NK-92 treated with Interleukin-12 subunit alpha and Interleukin-12 subunit beta, amount 100 ng/mL, for 24 hours (cell line): ENCODE measurements at regions not wholly inside any gene's neighbourhood (a gene's known extent, or its start where the extent isn't known, plus 50 kb on each side); places are given as distances from the start of the nearest gene placed in this dataset.
"Not testable (repeated sequence)": the region's sequence is repeated elsewhere in the genome, so short reads cannot be mapped to it uniquely, and the experiment has no call there.

Experiments
- DNase-seq: peaks from one replicate; lab custom pipeline; 2025; lab: John Stamatoyannopoulos, UW

DNA sequence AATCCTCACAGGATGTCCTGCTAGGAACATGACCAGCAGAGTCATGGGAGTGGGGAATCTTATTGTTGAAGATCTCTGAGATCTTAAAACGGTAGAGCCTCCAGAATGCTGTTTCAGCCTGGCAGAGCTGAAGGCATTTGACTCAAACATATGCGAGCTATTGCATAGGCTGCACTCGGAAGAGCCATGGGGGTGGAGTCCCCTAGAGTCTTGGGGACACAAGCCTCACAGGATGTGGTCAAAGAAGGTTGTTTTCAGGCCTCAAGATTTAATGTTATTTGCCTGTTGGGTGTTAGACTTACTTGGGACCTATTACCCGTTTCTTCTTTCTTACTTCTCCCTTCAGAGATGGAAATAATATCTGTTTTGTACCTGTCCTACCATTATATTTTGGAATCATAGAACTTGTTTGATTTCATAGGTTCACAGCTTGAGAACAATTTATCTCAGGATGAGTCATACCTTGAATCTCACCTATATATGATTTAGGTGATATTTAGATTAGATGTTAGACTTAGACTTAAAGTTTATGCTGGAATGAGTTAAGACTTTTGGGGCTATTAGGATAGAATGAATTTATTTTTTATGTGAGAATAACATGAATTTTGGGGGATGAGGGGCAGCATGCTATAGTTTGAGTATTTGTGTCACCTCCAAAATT lies 172.2 kb upstream of the ATP2B1 start:
- peak; percentile 14 for DNase-seq

GRCh38 chr12:89879766-89880165 lies 171.1 kb upstream of the ATP2B1 start:
- no peak for DNase-seq

DNA sequence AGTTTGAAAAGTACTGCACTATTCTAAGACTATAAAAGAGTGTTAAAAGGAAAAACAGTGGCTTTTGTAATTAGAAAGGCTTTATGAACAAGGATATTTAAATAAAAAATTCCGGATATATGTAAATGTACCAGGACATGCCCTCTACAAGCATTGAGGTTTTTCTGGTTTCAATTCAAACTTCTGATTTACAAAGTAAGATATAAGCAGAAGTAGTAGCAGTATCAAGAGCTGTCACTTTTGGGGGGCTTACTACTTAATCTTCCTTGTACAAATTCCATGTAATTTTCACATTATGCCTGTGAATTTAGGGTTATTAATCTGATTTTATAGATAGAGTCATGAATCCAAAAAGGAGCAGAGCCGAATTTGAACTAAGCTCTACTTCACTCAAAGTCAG lies 170.3 kb upstream of the ATP2B1 start:
- DNase-seq, result no peak

DNA sequence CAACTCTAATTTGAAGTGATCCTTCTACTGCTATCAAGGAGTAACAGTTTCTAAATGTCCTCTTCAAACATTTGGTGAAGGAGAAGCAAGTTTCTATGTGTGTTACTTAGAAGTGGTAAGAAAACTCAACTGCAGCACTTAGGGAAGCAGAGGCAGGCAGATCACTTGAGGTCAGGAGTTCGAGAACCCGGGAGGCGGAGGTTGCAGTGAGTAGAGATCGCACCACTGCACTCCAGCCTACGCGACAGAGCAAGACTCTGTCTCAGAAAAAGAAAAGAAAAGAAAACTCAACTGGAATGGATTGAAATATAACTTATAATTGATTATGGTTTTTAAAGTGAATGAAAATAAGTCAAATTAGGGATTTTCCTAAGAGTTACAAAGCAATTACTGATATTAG lies 169.7 kb upstream of the ATP2B1 start:
- no peak for DNase-seq

- no peak for DNase-seq
Observed at GRCh38 chr12:89877671-89878070, 169.0 kb upstream of the ATP2B1 start.

DNA sequence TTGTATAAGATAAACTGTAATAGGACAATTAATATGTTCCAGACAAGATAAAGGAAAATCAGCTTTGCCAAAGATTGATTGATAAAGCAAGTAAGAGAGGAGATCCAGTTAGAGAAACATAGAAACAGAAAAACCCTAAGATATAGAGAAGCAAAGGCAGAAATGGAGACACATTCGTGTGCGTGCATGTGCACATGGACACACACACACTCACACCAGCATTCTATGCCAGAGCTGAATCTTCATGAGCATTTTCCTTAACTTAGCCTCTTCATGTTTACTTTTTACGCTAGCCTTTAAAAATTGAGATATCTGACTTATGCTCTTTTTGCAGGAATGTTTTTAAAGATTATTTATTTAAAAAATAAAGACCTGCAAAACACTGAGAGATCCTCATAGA lies 168.5 kb upstream of the ATP2B1 start:
- no peak for DNase-seq

DNA sequence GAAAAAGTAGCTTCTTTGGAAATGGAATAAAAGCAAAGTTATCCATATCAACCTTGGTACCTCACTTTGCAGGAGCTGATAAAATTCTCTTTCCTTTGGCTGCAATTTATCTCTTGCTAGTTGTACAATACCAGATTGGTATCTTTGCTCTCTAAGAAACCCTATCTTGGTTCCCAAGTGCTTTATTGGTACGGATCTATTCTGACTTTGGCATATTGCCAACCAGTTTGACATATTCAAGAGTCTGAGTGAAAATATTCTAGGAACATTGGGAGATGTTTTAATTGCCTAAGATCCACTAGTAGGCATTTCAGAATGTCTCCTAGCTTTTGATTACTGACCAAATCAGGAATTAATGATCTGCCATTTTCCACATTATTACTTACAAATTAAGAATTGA lies 167.2 kb upstream of the ATP2B1 start:
- no peak for DNase-seq

DNA sequence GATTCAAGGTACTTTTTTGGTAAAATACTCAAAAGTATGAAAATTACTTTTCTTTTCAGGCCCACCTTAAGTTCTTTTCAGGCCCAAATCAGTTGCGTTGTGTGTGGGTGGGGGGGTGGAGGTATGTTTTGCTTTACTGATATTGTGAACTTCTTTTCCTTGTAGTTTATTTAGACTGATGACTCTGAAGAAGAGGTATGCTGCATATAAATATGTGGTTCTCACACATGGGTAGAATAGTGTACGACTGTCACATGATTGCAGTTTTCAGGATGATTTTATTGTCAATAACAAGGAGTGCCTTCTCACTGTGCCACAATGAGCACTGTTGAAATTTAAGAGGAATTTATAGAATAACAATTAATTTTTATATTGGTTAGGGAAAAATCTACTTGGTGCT lies 166.6 kb upstream of the ATP2B1 start:
- no peak for DNase-seq

GRCh38 chr12:89874146-89874545 lies 165.5 kb upstream of the ATP2B1 start:
- no peak for DNase-seq

DNA sequence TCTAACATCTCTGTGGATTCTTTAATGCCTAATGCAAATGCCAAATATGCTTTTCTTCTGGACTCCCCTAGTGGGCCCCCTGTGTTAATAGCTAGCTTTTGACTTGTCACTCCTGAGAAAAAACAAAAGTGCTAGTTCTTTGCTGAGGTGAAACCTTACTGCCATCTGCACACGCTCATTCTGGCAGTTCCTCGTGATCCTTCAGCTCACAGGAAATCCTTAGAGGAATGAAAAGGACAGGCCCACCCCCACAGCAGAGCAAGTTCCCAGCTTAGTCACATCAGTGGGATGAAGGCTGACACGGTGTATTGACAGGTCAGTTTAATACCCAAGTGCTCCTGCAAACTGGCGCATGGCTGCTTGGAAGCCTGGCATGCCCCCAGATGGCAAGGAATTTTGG lies 165.1 kb upstream of the ATP2B1 start:
- no peak for DNase-seq

- no peak for DNase-seq
Observed at GRCh38 chr12:89872922-89873630, 164.4 kb upstream of the ATP2B1 start.

DNA sequence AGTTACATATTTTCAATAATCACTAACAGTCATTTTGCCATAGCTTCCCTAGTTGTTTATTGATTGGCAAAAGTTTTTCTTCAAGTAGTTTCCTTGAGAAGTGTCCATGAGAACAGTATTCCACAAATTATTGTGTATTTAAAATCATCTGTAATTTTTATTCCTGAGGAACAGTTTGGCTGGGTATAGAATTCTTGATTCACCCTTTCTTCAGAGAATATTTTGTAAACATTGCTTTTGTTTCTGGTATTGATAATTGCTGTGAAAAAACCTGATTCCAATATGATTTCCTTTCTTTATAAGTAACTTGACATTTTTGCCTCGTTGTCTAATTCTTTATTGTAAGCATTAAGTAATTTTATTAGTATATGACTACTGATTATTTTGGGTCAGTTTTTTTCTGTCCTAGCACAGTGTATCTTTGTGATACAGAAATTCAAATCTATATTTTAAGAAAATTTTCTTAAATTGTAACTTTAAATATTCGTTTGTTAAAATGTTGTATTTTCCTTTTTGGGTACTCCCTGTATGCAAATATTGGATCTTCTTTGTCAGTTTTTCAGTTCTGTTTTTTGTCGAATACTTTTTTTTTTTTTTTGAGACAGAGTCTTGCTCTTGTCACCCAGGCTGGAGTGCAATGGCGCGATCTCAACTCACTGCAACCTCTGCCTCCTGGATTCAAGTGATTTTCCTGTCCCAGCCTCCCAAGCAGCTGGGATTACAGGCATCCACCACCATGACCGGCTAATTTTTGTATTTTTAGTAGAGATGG lies 162.0 kb upstream of the ATP2B1 start:
- no peak for DNase-seq

DNA sequence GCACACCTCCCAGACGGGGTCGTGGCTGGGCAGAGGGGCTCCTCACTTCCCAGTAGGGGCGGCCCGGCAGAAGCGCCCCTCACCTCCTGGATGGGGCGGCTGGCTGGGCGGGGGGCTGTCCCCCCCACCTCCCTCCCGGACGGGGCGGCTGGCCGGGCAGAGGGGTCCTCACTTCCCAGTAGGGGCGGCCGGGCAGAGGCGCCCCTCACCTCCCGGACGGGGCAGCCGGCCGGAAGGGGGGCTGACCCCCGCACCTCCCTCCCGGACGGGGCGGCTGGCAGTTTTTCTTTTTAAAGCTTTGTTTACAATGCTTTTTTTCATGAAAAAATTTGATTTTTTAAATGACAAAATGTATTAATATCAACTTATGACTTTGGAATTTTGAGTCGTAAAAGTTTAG lies 159.0 kb upstream of the ATP2B1 start:
- not testable (repeated sequence) for DNase-seq

GRCh38 chr12:89864411-89864810 lies 155.8 kb upstream of the ATP2B1 start:
- no peak for DNase-seq

- no peak for DNase-seq
Observed at GRCh38 chr12:89863968-89864367, 155.3 kb upstream of the ATP2B1 start.

GRCh38 chr12:89863493-89863938 lies 154.9 kb upstream of the ATP2B1 start:
- no peak for DNase-seq

DNA sequence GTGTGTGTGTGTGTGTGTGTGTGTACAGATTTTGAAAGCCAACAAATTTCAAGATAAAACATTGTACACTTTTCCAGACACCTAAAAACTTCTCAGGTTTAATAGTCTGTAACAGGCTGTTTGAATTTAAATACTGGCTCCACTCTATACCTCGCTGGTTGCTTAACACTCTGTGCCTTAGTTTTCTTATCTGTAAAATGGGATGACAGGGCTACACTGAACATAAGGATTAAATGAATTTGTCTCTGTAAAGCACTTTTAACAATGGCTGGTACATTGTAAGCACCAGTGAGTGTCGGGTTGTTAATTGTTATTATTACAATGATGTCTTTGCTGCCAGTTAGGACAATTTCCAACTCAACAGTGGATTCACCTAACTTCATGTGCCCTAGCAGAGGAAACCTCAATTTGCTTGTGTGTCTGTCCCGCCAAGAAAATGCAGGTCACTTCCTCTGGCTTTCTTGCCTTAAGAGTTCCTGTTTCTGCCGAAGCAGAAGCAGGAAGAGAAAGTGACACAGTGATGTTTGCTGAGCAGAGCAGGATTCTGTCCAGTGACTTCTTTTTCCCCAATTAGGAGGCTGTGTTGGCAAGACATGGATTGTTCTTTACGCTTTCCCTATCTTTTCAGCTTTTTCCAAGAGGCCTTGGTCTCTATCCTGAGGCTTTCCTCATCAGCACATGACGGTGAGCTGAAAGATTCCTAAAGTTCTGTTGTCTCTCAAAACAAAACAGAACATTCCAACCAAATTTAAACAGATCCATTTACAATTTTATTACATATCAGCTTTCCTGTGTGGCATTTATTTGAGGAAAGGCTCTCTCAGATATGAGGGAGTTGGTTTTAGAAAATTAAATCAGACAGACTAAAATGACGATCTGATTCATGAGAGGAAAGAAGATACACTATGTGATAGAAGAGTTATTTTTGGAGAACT lies 154.1 kb upstream of the ATP2B1 start:
- DNase-seq, result no peak

GRCh38 chr12:89861086-89861485 lies 152.4 kb upstream of the ATP2B1 start:
- DNase-seq, result no peak

- DNase-seq, result no peak
Observed at GRCh38 chr12:89859508-89860220, 151.0 kb upstream of the ATP2B1 start.

- no peak for DNase-seq
Observed at GRCh38 chr12:89858718-89859117, 150.1 kb upstream of the ATP2B1 start.

- no peak for DNase-seq
Observed at GRCh38 chr12:89857652-89858274, 149.1 kb upstream of the ATP2B1 start.
